CD14-positive monocyte (primary cell): ENCODE measurements at regions not wholly inside any gene's neighbourhood (a gene's known extent, or its start where the extent isn't known, plus 50 kb on each side); places are given as distances from the start of the nearest gene placed in this dataset.

Source experiments
- DNase-seq, 3 donors: peaks; one replicate each; pipeline ENCODE4 v3.0.0-alpha.2; 2011 to 2022
- H2AFZ ChIP-seq: 2 replicates; pipeline ENCODE4 v1.6.0; 2012; ENCODE audit warnings: mild to moderate bottlenecking, low read depth, low read length, inconsistent platforms; ENCODE audit not compliant: insufficient read depth, poor library complexity, severe bottlenecking
- H3K27ac ChIP-seq, 2 donors: 1 replicate in 1 of 2; 2 replicates in 1 of 2; pipeline ENCODE4 v1.5.1; 2012 to 2013; ENCODE audit warnings: low read length in 2 of 2, control low read depth in 1 of 2, inconsistent platforms in 1 of 2, low read depth in 1 of 2, mild to moderate bottlenecking in 1 of 2
- H3K27me3 ChIP-seq, 2 donors: one replicate each; pipeline versions ENCODE4 v1.6.0 to v1.6.1; 2011 to 2013; ENCODE audit warnings: low read length in 2 of 2; ENCODE audit not compliant: control insufficient read depth in 2 of 2, insufficient read depth in 2 of 2
- H3K36me3 ChIP-seq, 2 donors: replicated peaks in 1 of 2; 1 replicate in 1 of 2; 2 replicates in 1 of 2; pipeline versions ENCODE4 v1.5.1 to v1.6.1; 2012 to 2013; ENCODE audit warnings: low read length in 2 of 2, control low read depth in 1 of 2, inconsistent platforms in 1 of 2, mild to moderate bottlenecking in 1 of 2; ENCODE audit not compliant: insufficient read depth in 2 of 2, control insufficient read depth in 1 of 2
- H3K4me1 ChIP-seq, 2 donors: 1 replicate in 1 of 2; 2 replicates in 1 of 2; pipeline versions ENCODE4 v1.5.1 to v1.6.1; 2012 to 2013; ENCODE audit warnings: low read length in 2 of 2, control low read depth in 1 of 2, inconsistent platforms in 1 of 2, mild to moderate bottlenecking in 1 of 2, moderate library complexity in 1 of 2; ENCODE audit not compliant: insufficient read depth in 2 of 2, control insufficient read depth in 1 of 2
- H3K4me2 ChIP-seq: replicated peaks from 2 replicates; pipeline ENCODE3; 2012; ENCODE audit warnings: low read length, moderate library complexity, mild to moderate bottlenecking; ENCODE audit not compliant: poor library complexity, severe bottlenecking; ENCODE audit errors: extremely low read depth
- H3K4me3 ChIP-seq, 3 experiments: fragments of 200-600 bp in 1 of 3; sonication (generic) in 1 of 3; replicated peaks in 1 of 3; 1 replicate in 2 of 3; 2 replicates in 1 of 3; pipeline ENCODE4 v1.5.1; 2011 to 2013; ENCODE audit warnings: low read length in 3 of 3, mild to moderate bottlenecking in 3 of 3, control low read depth in 2 of 3, low read depth in 2 of 3, inconsistent platforms in 1 of 3, moderate library complexity in 1 of 3
- H3K79me2 ChIP-seq: 2 replicates; pipeline ENCODE4 v1.6.0; 2012; ENCODE audit warnings: mild to moderate bottlenecking, control low read depth, inconsistent platforms, low read length, moderate library complexity; ENCODE audit not compliant: insufficient read depth
- H3K9ac ChIP-seq: 2 replicates; pipeline ENCODE4 v1.6.0; 2017; ENCODE audit warnings: low read length, mild to moderate bottlenecking; ENCODE audit not compliant: insufficient read depth, poor library complexity, severe bottlenecking
- H3K9me3 ChIP-seq, 2 donors: replicated peaks in 1 of 2; 1 replicate in 1 of 2; 2 replicates in 1 of 2; pipeline versions ENCODE4 v1.5.1 to v1.6.1; 2012 to 2013; ENCODE audit warnings: low read length in 2 of 2, control low read depth in 1 of 2; ENCODE audit not compliant: control insufficient read depth in 1 of 2, insufficient read depth in 1 of 2
- H4K20me1 ChIP-seq: 2 replicates; pipeline ENCODE4 v1.6.0; 2012; ENCODE audit warnings: mild to moderate bottlenecking, low read length, control low read depth, moderate library complexity; ENCODE audit not compliant: insufficient read depth
- H3K27ac Mint-ChIP-seq, 7 donors: one replicate each; pipeline ENCODE4 v1.8.0; 2020; ENCODE audit warnings: mild to moderate bottlenecking in 7 of 7, mixed read lengths in 7 of 7, moderate library complexity in 6 of 7, inconsistent platforms in 2 of 7
- H3K27me3 Mint-ChIP-seq, 3 donors: one replicate each; pipeline ENCODE4 v1.8.0; 2021 to 2022; ENCODE audit warnings: low read depth in 3 of 3, mild to moderate bottlenecking in 3 of 3, mixed read lengths in 3 of 3, moderate library complexity in 3 of 3, inconsistent platforms in 1 of 3
- H3K36me3 Mint-ChIP-seq, 2 donors: one replicate each; pipeline ENCODE4 v1.8.0; 2020; ENCODE audit warnings: mixed read lengths in 2 of 2, inconsistent platforms in 1 of 2, mild to moderate bottlenecking in 1 of 2
- H3K4me1 Mint-ChIP-seq: one replicate; pipeline ENCODE4 v1.8.0; 2020; ENCODE audit warnings: mild to moderate bottlenecking, mixed read lengths
- H3K4me3 Mint-ChIP-seq, 2 donors: one replicate each; pipeline ENCODE4 v1.8.0; 2020; ENCODE audit warnings: mild to moderate bottlenecking in 2 of 2, mixed read lengths in 2 of 2, moderate library complexity in 1 of 2
- H3K9me3 Mint-ChIP-seq, 7 donors: one replicate each; pipeline ENCODE4 v1.8.0; 2020 to 2022; ENCODE audit warnings: mixed read lengths in 7 of 7, mild to moderate bottlenecking in 6 of 7, moderate library complexity in 6 of 7, inconsistent platforms in 2 of 7
- CTCF ChIP-seq: fragments of 200-600 bp; IDR thresholded peaks from one replicate; pipeline ENCODE4 v1.8.0; 2022; ENCODE audit warnings: antibody characterized with exemption, mild to moderate bottlenecking
- WGBS: methylation state at CpG from one replicate; pipeline ENCODE4 v1.1.5; 2013; ENCODE audit warnings: missing lambda C conversion rate; ENCODE audit not compliant: insufficient coverage; 5-methylcytosine and 5-hydroxymethylcytosine counted together
- intact Hi-C, 2 donors: fragments of 100-400 bp; cut with micrococcal nuclease; formaldehyde crosslinking; loops; one replicate each; pipeline versions ENCODE4 v1.15.0 to v1.15.1; 2023

DNA sequence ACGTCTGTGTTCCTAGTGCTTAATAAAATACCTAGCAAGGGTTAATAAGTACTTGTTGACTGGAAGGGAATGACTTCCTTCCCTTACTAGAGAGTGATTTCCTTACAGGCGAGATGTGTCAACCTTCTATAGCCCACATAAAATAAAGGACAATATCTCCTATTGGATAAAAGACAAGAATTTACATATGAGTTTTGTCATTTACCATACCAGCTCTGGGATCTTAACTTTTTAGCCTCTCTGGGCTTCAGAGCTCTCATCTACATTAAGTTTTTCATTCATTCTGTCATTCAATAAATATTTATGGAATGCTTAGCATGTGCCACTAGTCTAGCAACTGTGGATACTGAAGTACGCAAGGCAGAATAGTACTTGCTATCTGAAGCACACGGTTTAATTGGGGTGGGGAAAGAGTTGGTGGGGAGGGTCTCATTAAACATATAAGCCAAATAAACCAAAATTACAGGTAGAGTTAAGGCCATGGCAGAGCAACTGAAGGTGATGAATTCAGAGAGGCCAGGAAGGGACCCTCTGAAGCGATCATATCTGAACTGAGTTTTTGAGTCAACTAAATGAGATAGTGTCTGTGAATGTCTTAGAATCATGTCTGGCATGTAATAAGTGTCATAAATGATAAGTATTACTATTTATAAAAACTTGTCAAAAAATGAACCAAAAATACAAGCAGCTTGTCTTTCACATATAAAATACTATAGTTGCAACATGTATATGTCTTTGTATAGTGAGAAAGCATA, 91.6 kb upstream of the BMP2K start:
- peaks cover 0 to 2% of the 10 kb centered on the region in 2 donors for H3K36me3 Mint-ChIP-seq
- intact Hi-C loops, result no loop called here

GRCh38 chr4:78687818-78688217, 88.3 kb upstream of the BMP2K start:
- no peaks in the 10 kb centered on the region for H3K36me3 Mint-ChIP-seq
- no peak overlapping the region for H3K27ac Mint-ChIP-seq
- H3K27me3 Mint-ChIP-seq, result no peaks in the 10 kb centered on the region
- Histone ChIP-seq H3K4me1 (peaks cover 11 to 12% of the 10 kb centered on the region in 2 donors), H3K27ac (no peak overlapping the region), H3K9ac (no peak overlapping the region), H3K79me2 (no peaks in the 10 kb centered on the region), H2AFZ (no peak overlapping the region), H3K4me3 (no peak overlapping the region), H3K4me2 (no peak overlapping the region), H3K36me3 (no peaks in the 10 kb centered on the region), H3K27me3 (no peaks in the 10 kb centered on the region), H4K20me1 (no peaks in the 10 kb centered on the region), H3K9me3 (no peaks in the 10 kb centered on the region)
- no peak for TF ChIP-seq CTCF
- peaks cover 15% of the 10 kb centered on the region for H3K4me1 Mint-ChIP-seq
- no CpG with 5 or more reads among the region's 3 CpGs for WGBS
- DNase-seq, result no peak
- intact Hi-C loops, result no loop called here
- H3K9me3 Mint-ChIP-seq, result peaks cover 0 to 2% (median 0%) of the 10 kb centered on the region in 7 donors
- H3K4me3 Mint-ChIP-seq, result no peak overlapping the region

More for the DNA sequence above, 91.6 kb upstream of the BMP2K start:
- Histone ChIP-seq H3K4me3 (no peak overlapping the region), H2AFZ (no peak overlapping the region), H3K9me3 (no peaks in the 10 kb centered on the region), H3K4me2 (no peak overlapping the region), H3K27me3 (no peaks in the 10 kb centered on the region), H3K9ac (no peak overlapping the region), H3K36me3 (no peaks in the 10 kb centered on the region), H3K79me2 (no peaks in the 10 kb centered on the region), H4K20me1 (no peaks in the 10 kb centered on the region), H3K27ac (no peak overlapping the region), H3K4me1 (no peaks in the 10 kb centered on the region)
- TF ChIP-seq CTCF, result no peak
- peak overlapping the region in 1 of 7 donors; percentile 38 for H3K27ac Mint-ChIP-seq
- no peak for DNase-seq
- no peaks in the 10 kb centered on the region for H3K27me3 Mint-ChIP-seq
- 100% methylated on average over 1 of the region's 5 CpGs for WGBS
- no peak overlapping the region for H3K4me3 Mint-ChIP-seq
- no peaks in the 10 kb centered on the region for H3K9me3 Mint-ChIP-seq
- H3K4me1 Mint-ChIP-seq, result no peaks in the 10 kb centered on the region
